ENCODE measurements at regions not wholly inside any gene's neighbourhood (a gene's known extent, or its start where the extent isn't known, plus 50 kb on each side); places are given as distances from the start of the nearest gene placed in this dataset.
"Not testable (repeated sequence)": the region's sequence is repeated elsewhere in the genome, so short reads cannot be mapped to it uniquely, and the experiment has no call there.

- no peak for TF ChIP-seq CTCF (IDR thresholded peaks at IDR 0.05; ENCODE audit: extremely low read depth, insufficient read depth, missing control alignments)
- no peak for DNase-seq (ENCODE audit: low spot score)
- in situ Hi-C loops (cut with MboI; ENCODE audit: low pct_unique_long_range_greater_than_20kb, low sequenced_read_pairs, unreplicated experiment) = no loop called here
Observed at GRCh38 chr5:167104351-167104750, 1187.1 kb upstream of the WWC1 start.

DNA sequence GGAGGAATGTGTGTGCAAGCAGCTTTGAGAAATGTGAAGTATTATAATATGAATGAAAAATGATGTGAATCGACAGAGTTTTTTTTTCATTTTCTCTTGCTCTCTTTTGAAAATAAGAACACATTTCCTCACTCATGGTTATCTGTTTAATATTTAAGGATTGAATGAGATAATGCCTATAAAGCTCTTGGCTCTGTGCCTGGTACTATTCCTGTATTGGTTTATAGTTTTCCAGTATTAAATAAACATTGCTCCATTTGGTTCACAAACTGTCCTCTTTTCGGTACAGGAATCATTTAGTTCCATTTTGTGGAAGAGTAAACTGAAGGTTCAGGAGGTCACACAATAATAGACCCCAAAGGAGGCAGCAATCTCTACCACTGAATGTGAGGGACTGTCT, 1185.5 kb upstream of the WWC1 start:
- DNase-seq (ENCODE audit: low spot score) = no peak
- TF ChIP-seq CTCF (IDR thresholded peaks at IDR 0.05; ENCODE audit: extremely low read depth, insufficient read depth, missing control alignments) = no peak
- in situ Hi-C loops (cut with MboI; ENCODE audit: low pct_unique_long_range_greater_than_20kb, low sequenced_read_pairs, unreplicated experiment) = no loop called here

- in situ Hi-C loops (cut with MboI; ENCODE audit: low pct_unique_long_range_greater_than_20kb, low sequenced_read_pairs, unreplicated experiment) = no loop called here
- DNase-seq (ENCODE audit: low spot score) = no peak
- TF ChIP-seq CTCF (IDR thresholded peaks at IDR 0.05; ENCODE audit: extremely low read depth, insufficient read depth, missing control alignments) = no peak
Observed at GRCh38 chr5:167107684-167108083, 1183.8 kb upstream of the WWC1 start.

GRCh38 chr5:167108266-167108665, 1183.2 kb upstream of the WWC1 start:
- in situ Hi-C loops (cut with MboI; ENCODE audit: low pct_unique_long_range_greater_than_20kb, low sequenced_read_pairs, unreplicated experiment); DNase-seq (ENCODE audit: low spot score): not testable (repeated sequence)

DNA sequence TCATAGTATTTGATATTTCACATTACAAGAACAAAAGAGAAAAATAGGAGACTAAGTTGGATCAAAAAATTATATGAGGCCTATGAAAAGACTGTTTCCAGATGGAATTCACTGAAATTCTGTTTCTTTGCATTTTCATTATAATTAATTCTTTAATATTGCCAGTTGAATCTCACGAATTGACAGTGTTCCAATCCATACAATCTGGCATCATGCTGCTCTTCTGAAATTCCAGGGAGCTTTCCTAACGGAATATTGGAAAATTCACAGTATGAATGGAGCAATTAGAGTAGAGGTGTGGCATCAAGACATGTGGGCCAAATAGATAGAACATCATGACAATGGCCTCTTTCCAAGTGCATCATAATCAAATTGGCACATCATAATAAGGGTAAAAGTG, 1178.9 kb upstream of the WWC1 start:
- DNase-seq (ENCODE audit: low spot score) = no peak
- no peak for TF ChIP-seq CTCF (IDR thresholded peaks at IDR 0.05; ENCODE audit: extremely low read depth, insufficient read depth, missing control alignments)
- in situ Hi-C loops (cut with MboI; ENCODE audit: low pct_unique_long_range_greater_than_20kb, low sequenced_read_pairs, unreplicated experiment) = no loop called here

DNA sequence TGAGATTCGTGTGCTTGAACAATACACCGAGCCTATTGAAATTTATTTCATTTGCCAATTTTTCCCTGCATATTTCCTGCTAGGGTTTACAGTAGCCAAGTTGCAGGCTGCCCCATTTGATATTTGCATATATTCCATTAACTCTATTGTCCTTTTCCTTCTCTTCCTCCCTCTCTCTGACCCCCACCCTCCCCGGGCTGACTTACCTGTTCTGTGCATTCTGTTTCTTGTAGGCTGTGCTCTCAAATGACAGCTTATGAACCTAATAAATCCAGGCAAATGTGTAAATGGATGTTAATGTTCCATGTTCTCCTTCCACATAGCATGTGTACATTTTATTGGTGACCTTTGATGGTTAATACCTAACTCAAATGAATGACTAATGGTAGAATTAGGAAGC, 1169.2 kb upstream of the WWC1 start:
- no peak for TF ChIP-seq CTCF (IDR thresholded peaks at IDR 0.05; ENCODE audit: extremely low read depth, insufficient read depth, missing control alignments)
- in situ Hi-C loops (cut with MboI; ENCODE audit: low pct_unique_long_range_greater_than_20kb, low sequenced_read_pairs, unreplicated experiment) = no loop called here
- no peak for DNase-seq (ENCODE audit: low spot score)

GRCh38 chr5:167123126-167123525, 1168.3 kb upstream of the WWC1 start:
- no peak for DNase-seq (ENCODE audit: low spot score)
- in situ Hi-C loops (cut with MboI; ENCODE audit: low pct_unique_long_range_greater_than_20kb, low sequenced_read_pairs, unreplicated experiment) = no loop called here
- no peak for TF ChIP-seq CTCF (IDR thresholded peaks at IDR 0.05; ENCODE audit: extremely low read depth, insufficient read depth, missing control alignments)
